HG03039 (cell line): ENCODE measurements at regions not wholly inside any gene's neighbourhood (a gene's known extent, or its start where the extent isn't known, plus 50 kb on each side); places are given as distances from the start of the nearest gene placed in this dataset.
A peak's percentile ranks its signal among the peaks of the same experiment; 100 is the strongest.
"Not testable (repeated sequence)": the region's sequence is repeated elsewhere in the genome, so short reads cannot be mapped to it uniquely, and the experiment has no call there.

Experiments used
- ATAC-seq: cut with Tn5 transposase; IDR thresholded peaks from one replicate; pipeline ENCODE4 v1.9.1; 2021; ENCODE audit warnings: mild to moderate bottlenecking, moderate library complexity; ENCODE audit not compliant: unreplicated experiment

DNA sequence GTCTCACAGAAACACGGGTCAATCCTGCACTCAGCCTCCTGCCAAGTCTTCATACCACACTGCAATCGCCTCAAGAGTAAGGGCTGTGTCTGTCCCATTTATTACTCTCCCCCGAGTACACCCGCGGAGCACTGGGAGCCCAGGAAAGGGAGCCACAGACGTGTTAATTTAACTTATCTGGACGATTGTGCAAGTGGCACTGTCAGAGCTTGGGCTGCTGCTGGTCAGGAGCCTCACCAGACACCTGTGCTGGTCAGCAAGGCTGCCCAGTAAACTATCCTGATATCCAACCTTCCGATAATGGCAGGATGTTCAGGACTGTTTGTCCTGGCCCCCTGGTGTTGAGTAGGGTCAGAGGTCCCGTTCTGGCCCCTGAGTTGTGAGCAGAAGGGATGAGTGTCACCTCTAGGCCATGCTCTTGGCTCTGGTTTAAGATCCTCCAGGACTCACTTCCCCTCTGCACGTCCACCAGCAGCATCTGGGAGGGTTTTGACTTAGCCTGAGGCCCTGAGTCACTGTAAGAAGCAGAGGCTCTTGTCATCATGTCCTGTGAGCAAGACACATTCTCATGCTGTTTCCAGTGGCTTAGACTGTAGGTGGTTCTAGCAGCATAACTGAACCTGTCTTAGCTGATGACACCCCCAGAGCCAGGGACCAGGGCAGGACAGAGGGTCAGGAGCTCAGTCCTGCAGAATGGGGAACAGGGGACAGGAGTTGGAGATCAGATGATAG is 82.5 kb upstream of the ARL4C start:
- ATAC-seq, result no peak

DNA sequence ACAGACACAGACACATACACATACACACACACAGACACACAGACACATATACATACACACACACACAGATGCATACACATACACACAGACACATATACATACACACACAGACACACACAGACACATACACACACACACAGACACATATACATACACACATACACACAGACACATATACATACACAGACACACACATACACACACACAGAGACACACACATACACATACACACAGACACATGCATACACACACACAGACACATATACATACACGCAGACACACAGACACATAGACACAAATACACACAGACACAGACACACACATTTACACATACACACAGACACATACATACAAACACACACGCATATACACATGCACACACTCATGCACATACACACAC is 81.5 kb upstream of the ARL4C start:
- ATAC-seq, result no peak

GRCh38 chr2:234577191-234577590 is 80.3 kb upstream of the ARL4C start:
- no peak for ATAC-seq

GRCh38 chr2:234571620-234572407 is 74.9 kb upstream of the ARL4C start:
- ATAC-seq, result no peak

DNA sequence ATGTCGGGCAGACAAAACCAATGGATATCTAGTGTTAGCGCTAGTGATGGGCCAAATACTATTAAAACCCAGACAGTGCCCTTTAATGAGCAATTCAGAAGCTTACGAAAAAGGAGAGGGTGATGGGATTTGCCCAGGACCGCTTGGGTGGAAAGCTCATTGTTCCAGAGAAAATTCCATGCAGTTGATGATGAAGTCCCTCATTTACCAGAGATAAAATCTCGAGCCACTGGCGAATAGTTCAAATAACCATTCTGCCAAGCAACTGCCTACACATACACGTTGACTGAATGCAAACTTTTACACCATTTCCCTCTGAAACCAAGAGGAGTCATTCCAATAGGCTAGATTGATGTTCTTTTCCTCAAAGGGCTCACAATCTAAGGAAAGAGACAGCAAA is 73.6 kb upstream of the ARL4C start:
- ATAC-seq, result no peak

- ATAC-seq, result no peak
Measured at GRCh38 chr2:234569776-234570430, 73.0 kb upstream of the ARL4C start.

DNA sequence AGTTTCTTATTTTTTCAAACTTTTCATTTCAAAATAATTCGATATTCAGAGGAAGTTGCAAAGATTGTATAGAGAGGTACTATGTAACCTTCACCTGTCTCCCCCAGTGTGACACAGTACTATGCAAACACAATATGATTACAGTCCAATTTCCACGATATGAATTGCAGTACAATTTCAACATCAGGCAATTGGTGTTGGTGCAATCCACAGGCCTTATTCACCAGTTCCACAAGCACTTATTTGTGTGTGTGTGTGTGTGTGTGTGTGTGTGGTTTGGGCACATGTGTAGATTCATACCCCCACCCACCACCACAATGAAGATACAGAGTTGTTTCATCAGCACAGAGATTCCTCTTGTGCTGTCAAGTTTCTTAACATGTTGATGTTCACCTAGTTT is 69.7 kb upstream of the ARL4C start:
- ATAC-seq, result no peak

- ATAC-seq, result no peak
Measured at GRCh38 chr2:234565842-234566619, 69.2 kb upstream of the ARL4C start.

DNA sequence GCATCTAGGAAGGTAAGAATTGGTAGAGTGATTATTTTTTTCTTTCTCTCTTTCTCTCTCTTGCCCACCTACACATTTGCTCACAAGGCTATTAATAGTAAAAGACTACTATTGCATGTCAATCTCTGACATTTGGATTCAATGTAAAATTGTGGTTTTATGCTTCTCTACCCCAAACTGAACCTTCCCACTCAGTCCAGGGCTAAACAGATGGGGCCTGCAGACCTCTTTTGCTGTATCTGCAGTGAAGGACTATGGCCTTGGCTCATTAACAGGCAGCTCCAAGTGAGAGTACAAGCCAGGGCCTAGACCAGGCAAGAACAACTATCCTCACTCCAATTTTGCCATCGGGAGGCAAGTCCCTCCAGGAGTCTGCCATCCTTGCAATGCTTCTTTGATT is 68.3 kb upstream of the ARL4C start:
- ATAC-seq, result no peak

DNA sequence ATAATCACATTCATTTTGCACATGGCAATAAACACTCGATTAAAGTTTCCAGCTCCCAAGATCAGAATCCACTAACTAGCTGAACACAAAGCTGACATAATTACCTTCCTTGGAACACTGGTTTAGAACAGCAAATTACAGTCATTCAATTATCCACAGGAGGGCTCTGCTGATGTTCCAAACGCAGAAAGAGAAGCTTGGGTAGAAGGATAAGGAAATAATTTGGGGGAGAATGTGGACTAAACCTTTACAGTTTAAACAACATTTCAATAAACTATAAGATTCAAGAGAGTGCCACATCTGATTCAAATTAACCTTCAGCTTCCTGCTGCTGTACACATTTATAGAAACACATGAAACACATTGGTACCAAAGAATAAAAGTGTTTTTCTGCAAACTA is 67.8 kb upstream of the ARL4C start:
- no peak for ATAC-seq

DNA sequence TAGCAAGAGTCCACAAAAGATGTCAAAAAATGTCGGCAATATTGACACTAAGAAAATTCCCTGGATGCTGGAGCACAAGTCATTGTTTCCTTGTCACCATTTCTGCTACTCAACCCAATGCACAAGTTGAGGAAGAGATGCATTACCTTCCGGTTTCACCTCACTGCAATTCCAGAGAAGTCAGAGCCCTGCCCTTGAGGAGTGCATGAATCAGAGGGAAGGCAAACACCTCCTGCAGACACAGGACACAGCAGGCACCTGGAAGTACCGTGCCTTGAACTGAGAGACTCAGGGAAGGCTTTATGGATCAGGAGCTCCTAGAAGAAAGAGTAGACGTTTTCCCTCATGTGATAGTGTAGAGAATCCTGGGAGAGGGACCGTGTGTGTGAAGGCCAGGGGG is 62.7 kb upstream of the ARL4C start:
- ATAC-seq, result no peak

- no peak for ATAC-seq
Measured at GRCh38 chr2:234558642-234559041, 61.8 kb upstream of the ARL4C start.

DNA sequence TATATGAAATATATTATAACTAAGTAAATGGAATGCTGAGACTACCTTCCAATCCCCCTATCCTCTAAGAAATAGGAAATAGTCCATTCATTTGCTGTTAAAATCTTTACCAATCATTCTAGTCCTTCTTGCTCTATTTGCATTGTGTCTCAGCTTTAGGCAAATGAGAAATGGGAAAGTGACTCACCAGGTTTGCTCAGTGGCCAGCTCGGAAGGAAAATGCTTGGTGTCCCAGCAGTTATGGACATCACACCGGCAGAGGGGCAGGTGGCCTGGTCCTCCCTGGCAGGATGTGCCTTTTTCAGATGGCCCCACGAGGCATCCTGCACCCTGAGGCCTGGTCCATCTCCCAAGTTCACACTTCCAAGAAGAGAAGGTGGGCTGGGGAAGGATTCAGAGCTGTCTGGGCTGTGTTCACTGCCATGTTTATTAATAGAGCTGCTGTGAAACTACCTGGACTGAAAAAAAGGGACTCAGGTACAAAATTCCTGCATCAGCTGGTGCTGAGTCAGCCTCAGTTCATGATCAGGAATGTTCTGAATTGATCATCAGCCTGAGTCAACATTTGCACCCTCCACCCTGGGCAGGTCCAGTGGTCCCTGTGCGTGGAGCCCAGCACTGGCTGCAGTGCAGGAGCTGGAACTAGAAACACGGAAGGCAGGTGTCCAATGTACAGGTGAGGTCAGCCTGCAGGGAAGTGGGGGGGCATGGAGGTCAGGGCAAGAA is 60.1 kb upstream of the ARL4C start:
- ATAC-seq, result no peak

- no peak for ATAC-seq
Measured at GRCh38 chr2:234555616-234556249, 58.9 kb upstream of the ARL4C start.

DNA sequence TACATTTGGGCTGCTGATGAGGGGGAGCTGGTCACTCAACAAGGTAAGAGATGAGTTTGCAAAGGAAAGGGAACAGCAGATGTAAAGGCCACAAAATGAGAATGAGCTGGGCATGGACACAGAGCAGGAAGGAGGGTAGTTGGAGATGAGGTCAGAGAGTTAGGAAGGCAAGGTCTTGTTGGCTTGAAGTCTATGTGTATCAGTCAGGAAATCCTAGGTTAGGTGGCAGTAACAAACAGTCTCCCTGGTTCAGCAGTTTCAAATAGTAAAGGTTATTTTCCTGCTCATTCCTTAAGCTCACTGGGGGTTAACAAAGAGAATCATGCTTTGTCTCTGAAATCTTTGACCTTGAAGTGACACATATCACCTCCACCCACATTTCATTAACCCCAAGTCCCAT is 58.3 kb upstream of the ARL4C start:
- no peak for ATAC-seq

- not testable (repeated sequence) for ATAC-seq
Measured at GRCh38 chr2:234553223-234553622, 56.3 kb upstream of the ARL4C start.

DNA sequence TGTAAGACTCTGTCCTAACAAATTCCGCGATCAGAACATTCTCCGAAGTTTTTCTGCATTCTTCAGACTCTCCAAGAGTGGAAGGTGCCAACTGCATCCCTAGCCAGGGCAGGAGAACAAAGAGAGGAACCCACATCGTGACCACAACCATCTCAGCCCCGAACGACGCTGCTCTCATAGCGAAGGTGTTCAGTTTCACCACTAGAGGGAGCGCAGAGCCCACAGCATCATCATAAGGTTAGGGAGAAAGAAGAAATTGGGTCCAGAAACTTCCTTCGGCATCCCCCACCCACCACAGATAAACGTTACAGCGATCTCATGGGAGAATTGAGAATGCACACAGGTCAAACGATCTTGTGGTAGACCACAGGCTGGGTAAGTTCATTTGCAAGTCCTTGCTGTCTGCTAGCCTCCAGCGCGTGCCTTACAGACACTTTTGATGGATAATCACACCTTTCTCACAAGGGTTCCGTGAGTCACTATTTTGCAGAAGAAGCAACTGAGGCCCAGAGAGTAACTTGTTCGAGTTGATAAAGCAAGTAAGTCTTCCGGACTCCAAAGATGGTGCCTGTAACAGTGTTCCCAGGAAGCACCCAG is 53.7 kb upstream of the ARL4C start:
- peak; percentile 53 for ATAC-seq

GRCh38 chr2:234550056-234550455 is 53.2 kb upstream of the ARL4C start:
- no peak for ATAC-seq

- ATAC-seq, result no peak
Measured at GRCh38 chr2:234548695-234549420, 52.0 kb upstream of the ARL4C start.
